GM12891 (cell line): ENCODE measurements at regions not wholly inside any gene's neighbourhood (a gene's known extent, or its start where the extent isn't known, plus 50 kb on each side); places are given as distances from the start of the nearest gene placed in this dataset.

ENCODE experiments used
- PAX5 ChIP-seq: IDR thresholded peaks from 2 replicates; pipeline ENCODE4 v1.6.1; 2011; ENCODE audit warnings: low read length, moderate library complexity, mild to moderate bottlenecking; ENCODE audit not compliant: insufficient read depth, severe bottlenecking
- POLR2A ChIP-seq: IDR thresholded peaks from 2 replicates; pipeline ENCODE4 v1.6.1; 2011; ENCODE audit warnings: low read depth, low read length, control low read depth
- POLR2AphosphoS5 ChIP-seq: IDR thresholded peaks from 2 replicates; pipeline ENCODE4 v1.6.1; 2011; ENCODE audit warnings: low read depth, low read length, control low read depth
- SPI1 ChIP-seq: IDR thresholded peaks from 2 replicates; pipeline ENCODE4 v1.6.1; 2011; ENCODE audit warnings: low read depth, low read length, control low read depth
- TAF1 ChIP-seq: IDR thresholded peaks from 2 replicates; pipeline ENCODE4 v1.6.1; 2011; ENCODE audit warnings: low read depth, low read length, control low read depth

DNA sequence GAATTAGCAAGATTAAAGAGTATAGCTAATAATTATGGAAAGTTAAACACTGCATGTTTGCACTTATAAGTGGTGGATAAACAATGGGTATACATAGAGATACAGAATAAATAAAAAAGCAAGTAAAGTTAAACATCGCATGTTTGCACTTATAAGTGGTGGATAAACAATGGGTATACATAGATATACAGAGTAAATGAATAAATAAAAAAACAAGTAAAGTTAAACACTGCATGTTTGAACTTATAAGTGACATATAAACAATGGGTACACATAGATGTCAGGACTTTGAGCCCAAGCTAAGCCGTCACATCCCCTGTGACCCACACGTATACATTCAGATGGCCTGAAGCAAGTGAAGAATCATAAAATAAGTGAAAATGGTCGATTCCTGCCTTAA is 1533.3 kb upstream of the SPRY2 start:
- TF ChIP-seq POLR2AphosphoS5 = no peak
- TF ChIP-seq TAF1 = no peak
- no peak for TF ChIP-seq POLR2A
- no peak for TF ChIP-seq SPI1
- no peak for TF ChIP-seq PAX5
